ENCODE measurements at regions not wholly inside any gene's neighbourhood (a gene's known extent, or its start where the extent isn't known, plus 50 kb on each side); places are given as distances from the start of the nearest gene placed in this dataset.

- WGBS, 2 donors (ENCODE audit: low coverage in 1 of 2), result 73 to 79% methylated on average over 2 to 3 of the region's 3 CpGs
- Histone ChIP-seq H3K36me3 (no peaks in the 10 kb centered on the region), H3K4me1 (peaks cover 0 to 19% (median 4%) of the 10 kb centered on the region in 4 donors), H3K4me3 (no peak overlapping the region), H3K9me3 (no peaks in the 10 kb centered on the region), H3K27ac (no peak overlapping the region), H3K27me3 (no peaks in the 10 kb centered on the region)
- no peak for TF ChIP-seq EP300 (IDR thresholded peaks at IDR 0.05; ENCODE audit: low read depth)
- no peak for TF ChIP-seq POLR2A (IDR thresholded peaks at IDR 0.05)
- TF ChIP-seq, protein P1, sequence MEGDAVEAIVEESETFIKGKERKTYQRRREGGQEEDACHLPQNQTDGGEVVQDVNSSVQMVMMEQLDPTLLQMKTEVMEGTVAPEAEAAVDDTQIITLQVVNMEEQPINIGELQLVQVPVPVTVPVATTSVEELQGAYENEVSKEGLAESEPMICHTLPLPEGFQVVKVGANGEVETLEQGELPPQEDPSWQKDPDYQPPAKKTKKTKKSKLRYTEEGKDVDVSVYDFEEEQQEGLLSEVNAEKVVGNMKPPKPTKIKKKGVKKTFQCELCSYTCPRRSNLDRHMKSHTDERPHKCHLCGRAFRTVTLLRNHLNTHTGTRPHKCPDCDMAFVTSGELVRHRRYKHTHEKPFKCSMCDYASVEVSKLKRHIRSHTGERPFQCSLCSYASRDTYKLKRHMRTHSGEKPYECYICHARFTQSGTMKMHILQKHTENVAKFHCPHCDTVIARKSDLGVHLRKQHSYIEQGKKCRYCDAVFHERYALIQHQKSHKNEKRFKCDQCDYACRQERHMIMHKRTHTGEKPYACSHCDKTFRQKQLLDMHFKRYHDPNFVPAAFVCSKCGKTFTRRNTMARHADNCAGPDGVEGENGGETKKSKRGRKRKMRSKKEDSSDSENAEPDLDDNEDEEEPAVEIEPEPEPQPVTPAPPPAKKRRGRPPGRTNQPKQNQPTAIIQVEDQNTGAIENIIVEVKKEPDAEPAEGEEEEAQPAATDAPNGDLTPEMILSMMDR (IDR thresholded peaks at IDR 0.05), result no peak
- no peak for TF ChIP-seq POLR2AphosphoS5 (IDR thresholded peaks at IDR 0.05)
- DNase-seq, result no peak
- intact Hi-C loops (cut with DNase I; ENCODE audit: low total_unique reads), result no loop called here
- in situ Hi-C loops (cut with MboI; ENCODE audit: low pct_ligation_motif_present in 1 of 4, low pct_unique_long_range_greater_than_20kb in 1 of 4, low sequenced_read_pairs in 3 of 4), result loop anchor here in 3 of 4 donors (10.0 to 25.0 kb wide), 3 partner anchors 134 to 366 kb away; no protein-coding TSS in a partner anchor
Observed at GRCh38 chr1:204803607-204804006, 67.1 kb upstream of the NFASC start.

- peak overlapping the region in 1 of 4 donors; percentile 52 for H3K27ac ChIP-seq
- peaks cover 0 to 26% (median 7%) of the 10 kb centered on the region in 4 donors for H3K4me1 ChIP-seq
- 2 to 50% methylated on average over 1 to 22 of the region's 23 CpGs for WGBS, 2 donors (ENCODE audit: low coverage in 1 of 2)
- H3K36me3 ChIP-seq, result no peaks in the 10 kb centered on the region
- TF ChIP-seq POLR2AphosphoS5 (IDR thresholded peaks at IDR 0.05), result no peak
- TF ChIP-seq POLR2A (IDR thresholded peaks at IDR 0.05), result no peak
- TF ChIP-seq EP300 (IDR thresholded peaks at IDR 0.05; ENCODE audit: low read depth), result no peak
- TF ChIP-seq, protein P1 (IDR thresholded peaks at IDR 0.05), result peak; percentile 96 to 99 (median 98)
- in situ Hi-C loops (cut with MboI; ENCODE audit: low pct_ligation_motif_present in 1 of 4, low pct_unique_long_range_greater_than_20kb in 1 of 4, low sequenced_read_pairs in 3 of 4), result loop anchor here in 3 of 4 donors (5.0 to 25.0 kb wide), 4 partner anchors 130 to 370 kb away; no protein-coding TSS in a partner anchor
- no peaks in the 10 kb centered on the region for H3K27me3 ChIP-seq
- H3K9me3 ChIP-seq, result no peaks in the 10 kb centered on the region
- H3K4me3 ChIP-seq, result peak overlapping the region; percentile 14 to 52 (median 28)
- peak; percentile 86 for DNase-seq
- intact Hi-C loops (cut with DNase I; ENCODE audit: low total_unique reads), result loop anchor here (2.0 kb wide), 1 partner anchor 240 kb away; no protein-coding TSS in a partner anchor
Observed at GRCh38 chr1:204806943-204807687, 63.5 kb upstream of the NFASC start.

- intact Hi-C loops (cut with DNase I; ENCODE audit: low total_unique reads), result no loop called here
- Histone ChIP-seq H3K27ac (peak overlapping the region in 1 of 4 donors; percentile 5), H3K36me3 (no peaks in the 10 kb centered on the region), H3K4me3 (no peak overlapping the region), H3K27me3 (no peaks in the 10 kb centered on the region), H3K9me3 (no peaks in the 10 kb centered on the region), H3K4me1 (peaks cover 11 to 43% (median 20%) of the 10 kb centered on the region in 4 donors)
- in situ Hi-C loops (cut with MboI; ENCODE audit: low pct_ligation_motif_present in 1 of 4, low pct_unique_long_range_greater_than_20kb in 1 of 4, low sequenced_read_pairs in 3 of 4), result loop anchor here in 3 of 4 donors (5.0 to 25.0 kb wide), 4 partner anchors 128 to 372 kb away; no protein-coding TSS in a partner anchor
- 56 to 64% methylated on average over 1 of the region's 1 CpG for WGBS, 2 donors (ENCODE audit: low coverage in 1 of 2)
- peak in 1 of 3 donors; percentile 23 for TF ChIP-seq POLR2AphosphoS5 (IDR thresholded peaks at IDR 0.05)
- TF ChIP-seq, protein P1 (IDR thresholded peaks at IDR 0.05), result no peak
- no peak for DNase-seq
Observed at GRCh38 chr1:204809488-204809887, 61.2 kb upstream of the NFASC start.

DNA sequence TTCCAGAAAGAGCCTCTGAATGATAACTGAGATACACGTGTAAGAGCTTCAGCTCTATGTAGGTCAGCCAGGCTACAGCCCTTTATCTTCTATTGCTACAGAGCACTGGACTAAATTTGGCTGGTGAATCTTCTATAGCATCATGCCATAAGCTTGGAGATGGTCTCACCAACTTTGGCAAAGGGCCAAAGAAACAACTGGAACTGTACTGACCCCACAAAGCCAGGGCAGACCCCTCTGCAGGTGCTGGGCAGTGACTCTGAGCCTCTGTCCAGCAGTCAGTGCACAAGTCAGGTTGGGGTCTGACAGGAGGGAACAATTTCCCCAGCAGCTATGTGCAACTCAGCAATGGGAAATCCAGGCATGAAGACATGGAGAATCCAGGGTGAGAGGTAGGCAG lies 57.8 kb upstream of the NFASC start:
- no peak overlapping the region for H3K27ac ChIP-seq
- H3K36me3 ChIP-seq, result no peaks in the 10 kb centered on the region
- WGBS, 2 donors (ENCODE audit: low coverage in 1 of 2), result 89% methylated on average over 1 of the region's 1 CpG; no CpG with 5 or more reads in 1 of the 2 donors
- H3K4me1 ChIP-seq, result peaks cover 11 to 37% (median 20%) of the 10 kb centered on the region in 4 donors
- no peak for DNase-seq
- intact Hi-C loops (cut with DNase I; ENCODE audit: low total_unique reads), result loop anchor here (2.0 kb wide), 1 partner anchor 130 kb away; no protein-coding TSS in a partner anchor
- in situ Hi-C loops (cut with MboI; ENCODE audit: low pct_ligation_motif_present in 1 of 4, low pct_unique_long_range_greater_than_20kb in 1 of 4, low sequenced_read_pairs in 3 of 4), result loop anchor here (10.0 to 25.0 kb wide), 3 partner anchors 124 to 376 kb away; no protein-coding TSS in a partner anchor
- no peaks in the 10 kb centered on the region for H3K9me3 ChIP-seq
- no peaks in the 10 kb centered on the region for H3K27me3 ChIP-seq
- H3K4me3 ChIP-seq, result no peak overlapping the region
- TF ChIP-seq POLR2AphosphoS5 (IDR thresholded peaks at IDR 0.05) (no peak), POLR2A (IDR thresholded peaks at IDR 0.05) (no peak), EP300 (IDR thresholded peaks at IDR 0.05; ENCODE audit: low read depth) (no peak)
- TF ChIP-seq, protein P1 (IDR thresholded peaks at IDR 0.05), result no peak
